Large intestine (tissue), 3 donors: ENCODE measurements at regions not wholly inside any gene's neighbourhood (a gene's known extent, or its start where the extent isn't known, plus 50 kb on each side); places are given as distances from the start of the nearest gene placed in this dataset.

ENCODE experiments used
- DNase-seq, 2 donors: peaks; one replicate each; pipeline versions ENCODE4 v3.0.0 to v3.0.0-alpha.2; 2013
- H3K27ac ChIP-seq: one replicate; pipeline ENCODE4 v1.5.1; 2013; ENCODE audit warnings: low read length
- H3K27me3 ChIP-seq: 2 replicates; pipeline ENCODE4 v1.6.1; 2013; ENCODE audit warnings: low read length; ENCODE audit not compliant: control insufficient read depth, insufficient read depth
- H3K36me3 ChIP-seq: 2 replicates; pipeline ENCODE4 v1.6.1; 2013; ENCODE audit warnings: low read length; ENCODE audit not compliant: control insufficient read depth, insufficient read depth
- H3K4me1 ChIP-seq: one replicate; pipeline ENCODE4 v1.6.1; 2013; ENCODE audit warnings: low read length; ENCODE audit not compliant: control insufficient read depth, insufficient read depth
- H3K4me3 ChIP-seq: one replicate; pipeline ENCODE4 v1.5.1; 2013; ENCODE audit warnings: low read length
- H3K9me3 ChIP-seq: one replicate; pipeline ENCODE4 v1.6.1; 2013; ENCODE audit warnings: mild to moderate bottlenecking, low read depth, low read length, moderate library complexity; ENCODE audit not compliant: control insufficient read depth
- WGBS: methylation state at CpG from one replicate; pipeline ENCODE4 v1.1.5; 2013; ENCODE audit warnings: low lambda C conversion rate; ENCODE audit not compliant: insufficient coverage; 5-methylcytosine and 5-hydroxymethylcytosine counted together

DNA sequence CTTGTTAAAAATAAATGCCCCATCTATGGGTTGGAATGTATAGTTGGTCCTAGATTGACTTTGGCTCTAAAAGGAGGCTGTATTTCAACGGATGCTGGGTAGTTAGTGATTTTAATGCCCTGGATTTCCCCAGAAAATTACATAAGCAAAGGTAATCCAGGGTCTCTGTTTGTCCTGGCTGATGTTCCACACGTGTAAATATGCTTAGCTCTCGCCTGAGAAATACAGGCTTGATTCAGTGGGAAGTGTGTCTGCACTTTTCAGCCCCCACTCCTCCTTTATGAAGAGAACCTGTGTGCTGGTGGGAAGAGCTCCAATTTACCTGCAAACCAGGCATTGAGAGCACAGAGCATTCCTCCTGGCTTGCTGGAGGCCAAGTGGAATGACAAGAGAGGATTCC, 294.6 kb upstream of the CLINT1 start:
- DNase-seq = no peak

DNA sequence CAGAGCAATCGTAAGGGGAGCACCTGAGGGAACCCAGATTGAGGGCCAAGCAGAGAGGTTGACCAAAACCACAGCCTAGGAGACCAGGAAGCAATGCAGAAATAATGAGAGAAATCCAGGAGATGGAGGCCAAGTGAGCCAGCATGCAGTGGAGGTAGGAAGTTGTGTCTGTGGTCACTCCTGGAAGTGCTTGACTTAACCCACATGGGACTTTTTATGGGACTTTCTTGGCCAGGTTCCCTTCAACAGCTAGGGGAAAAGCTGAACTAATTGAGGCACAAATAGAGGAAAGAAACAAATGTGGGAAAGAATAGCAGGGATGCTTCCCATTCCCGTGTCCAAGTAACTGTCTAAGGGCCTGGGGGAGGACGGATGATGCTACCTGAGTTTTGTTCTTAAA, 293.2 kb upstream of the CLINT1 start:
- H3K4me3 ChIP-seq = no peak overlapping the region
- no peaks in the 10 kb centered on the region for H3K36me3 ChIP-seq
- DNase-seq = no peak
- no peaks in the 10 kb centered on the region for H3K9me3 ChIP-seq
- no CpG with 5 or more reads among the region's 3 CpGs for WGBS
- peaks cover 4% of the 10 kb centered on the region for H3K27me3 ChIP-seq
- H3K27ac ChIP-seq = no peak overlapping the region
- no peaks in the 10 kb centered on the region for H3K4me1 ChIP-seq

More for the DNA sequence above, 294.6 kb upstream of the CLINT1 start:
- Histone ChIP-seq H3K9me3 (no peaks in the 10 kb centered on the region), H3K4me1 (no peaks in the 10 kb centered on the region), H3K4me3 (no peak overlapping the region), H3K27ac (no peak overlapping the region), H3K27me3 (peaks cover 4% of the 10 kb centered on the region), H3K36me3 (no peaks in the 10 kb centered on the region)
- no CpG with 5 or more reads among the region's 3 CpGs for WGBS

DNA sequence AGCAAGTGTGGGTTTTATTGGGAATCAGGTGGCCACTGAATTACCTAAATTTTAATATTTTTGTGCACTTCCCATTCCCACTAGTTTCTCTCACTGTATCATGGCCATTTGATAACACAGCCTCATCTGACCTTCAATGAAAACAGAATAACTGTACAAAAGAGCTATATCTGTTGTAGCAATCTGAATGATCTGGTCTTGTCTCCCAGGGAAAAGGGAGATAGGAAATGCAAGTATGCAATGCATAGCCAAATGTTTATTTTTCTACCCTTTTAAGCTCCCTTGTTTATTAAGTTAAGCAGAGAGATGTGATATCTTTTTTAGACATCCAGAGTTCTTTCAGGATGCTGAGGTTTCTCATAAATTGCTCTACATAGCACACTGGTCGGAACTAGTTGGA, 288.3 kb upstream of the CLINT1 start:
- H3K9me3 ChIP-seq = no peaks in the 10 kb centered on the region
- H3K4me1 ChIP-seq = no peaks in the 10 kb centered on the region
- no peak overlapping the region for H3K4me3 ChIP-seq
- no CpG with 5 or more reads among the region's 1 CpG for WGBS
- no peaks in the 10 kb centered on the region for H3K36me3 ChIP-seq
- peaks cover 2% of the 10 kb centered on the region for H3K27me3 ChIP-seq
- no peak overlapping the region for H3K27ac ChIP-seq
- no peak for DNase-seq

DNA sequence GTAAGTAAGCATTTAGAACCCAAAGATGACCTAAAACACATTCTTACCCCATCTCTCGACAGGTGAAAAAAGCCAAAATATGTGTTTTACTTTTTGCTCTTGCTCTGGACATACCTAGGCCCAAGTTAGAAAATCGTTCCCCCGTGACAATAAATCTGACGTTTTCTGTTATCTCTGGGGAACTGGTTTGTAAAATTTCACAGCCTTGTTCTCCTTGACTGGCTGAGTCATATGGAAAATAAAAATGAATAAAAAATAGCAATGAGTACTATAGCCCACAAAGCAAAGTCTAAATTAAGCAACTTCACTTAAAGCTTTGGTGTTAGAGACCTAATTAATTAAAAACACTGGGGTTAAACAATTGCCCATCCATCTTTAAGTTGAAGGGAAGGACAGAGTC, 286.9 kb upstream of the CLINT1 start:
- WGBS = no CpG with 5 or more reads among the region's 4 CpGs
- Histone ChIP-seq H3K36me3 (no peaks in the 10 kb centered on the region), H3K4me3 (no peak overlapping the region), H3K4me1 (no peaks in the 10 kb centered on the region), H3K27ac (no peak overlapping the region), H3K9me3 (no peaks in the 10 kb centered on the region), H3K27me3 (peaks cover 2% of the 10 kb centered on the region)
- no peak for DNase-seq

DNA sequence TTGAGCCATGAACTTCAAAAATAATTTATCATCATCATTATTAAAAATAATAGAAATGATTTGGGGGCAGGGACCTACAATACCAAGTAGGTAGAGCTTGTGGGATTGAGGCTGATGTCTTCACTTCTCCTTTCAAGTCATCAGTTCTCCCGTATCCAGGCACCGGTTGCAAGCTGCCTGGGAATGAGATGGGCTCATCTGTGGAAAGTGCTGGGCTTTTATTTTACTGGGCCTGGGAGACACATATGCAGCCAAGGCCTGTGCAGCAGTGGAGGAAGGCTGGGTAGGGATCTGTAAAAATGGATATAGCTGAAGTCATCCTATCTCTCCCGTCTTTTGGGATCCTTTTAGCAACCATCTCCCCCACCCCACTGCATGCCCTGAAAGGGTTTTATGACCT, 284.1 kb upstream of the CLINT1 start:
- Histone ChIP-seq H3K36me3 (no peaks in the 10 kb centered on the region), H3K9me3 (no peaks in the 10 kb centered on the region), H3K27ac (no peak overlapping the region), H3K27me3 (no peaks in the 10 kb centered on the region), H3K4me1 (no peaks in the 10 kb centered on the region), H3K4me3 (no peak overlapping the region)
- DNase-seq = no peak
- WGBS = no CpG with 5 or more reads among the region's 3 CpGs

DNA sequence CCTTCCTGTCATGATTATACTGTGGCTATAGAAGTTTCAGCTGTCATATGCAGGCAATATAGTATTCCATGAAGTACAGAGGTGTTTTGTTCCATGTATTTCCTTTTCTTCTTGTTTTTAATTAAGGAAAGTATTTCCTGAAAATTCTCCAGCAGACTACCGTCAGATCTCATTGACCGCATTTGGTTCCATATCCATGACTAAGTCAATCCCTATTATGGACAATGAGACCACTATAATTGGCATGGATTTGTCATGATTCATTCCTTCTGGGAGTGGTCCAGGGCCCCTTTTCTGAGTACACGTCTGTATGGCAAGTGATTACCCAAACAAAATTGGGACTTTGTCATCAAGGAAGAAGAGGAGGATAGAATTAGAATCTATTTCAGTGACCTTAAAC, 283.2 kb upstream of the CLINT1 start:
- no peak overlapping the region for H3K27ac ChIP-seq
- no peaks in the 10 kb centered on the region for H3K9me3 ChIP-seq
- no peak for DNase-seq
- H3K27me3 ChIP-seq = no peaks in the 10 kb centered on the region
- no peaks in the 10 kb centered on the region for H3K4me1 ChIP-seq
- no peaks in the 10 kb centered on the region for H3K36me3 ChIP-seq
- H3K4me3 ChIP-seq = no peak overlapping the region
- 85% methylated on average over 3 of the region's 3 CpGs for WGBS

DNA sequence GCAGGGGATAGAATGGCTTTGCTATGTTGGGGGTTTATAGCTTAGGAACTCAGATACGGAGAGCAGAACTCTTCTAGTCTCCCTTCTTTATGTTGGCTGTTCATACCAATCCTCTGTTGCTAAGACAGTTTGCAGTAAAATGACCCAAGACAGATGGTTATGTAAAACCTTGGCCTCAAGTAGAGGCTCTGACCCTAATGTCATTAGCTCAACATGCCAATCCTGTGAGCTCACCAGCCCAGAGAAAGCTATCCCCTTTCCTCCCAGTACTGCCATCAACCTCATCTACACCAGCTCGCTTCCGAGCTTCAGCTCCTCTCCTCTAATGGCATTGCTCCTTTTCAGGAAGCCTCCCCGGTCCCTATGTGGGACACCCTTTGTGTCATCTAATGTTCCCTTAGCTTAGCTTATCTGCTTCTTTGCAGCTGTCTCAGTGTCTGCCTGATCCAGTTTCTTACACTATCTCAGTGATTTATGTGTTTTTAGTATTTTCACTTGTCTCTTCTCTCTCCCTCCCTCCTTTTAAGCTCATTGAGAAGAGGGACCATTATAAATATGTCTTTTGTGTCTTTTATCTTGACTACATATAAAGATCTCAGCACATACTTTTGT, 281.3 kb upstream of the CLINT1 start:
- H3K4me1 ChIP-seq = no peaks in the 10 kb centered on the region
- no peaks in the 10 kb centered on the region for H3K27me3 ChIP-seq
- no CpG with 5 or more reads among the region's 4 CpGs for WGBS
- no peak for DNase-seq
- no peaks in the 10 kb centered on the region for H3K9me3 ChIP-seq
- H3K36me3 ChIP-seq = no peaks in the 10 kb centered on the region
- no peak overlapping the region for H3K4me3 ChIP-seq
- no peak overlapping the region for H3K27ac ChIP-seq

GRCh38 chr5:158139161-158139560, 280.2 kb upstream of the CLINT1 start:
- H3K4me1 ChIP-seq = no peaks in the 10 kb centered on the region
- H3K4me3 ChIP-seq = no peak overlapping the region
- no peak overlapping the region for H3K27ac ChIP-seq
- no peaks in the 10 kb centered on the region for H3K9me3 ChIP-seq
- H3K36me3 ChIP-seq = no peaks in the 10 kb centered on the region
- DNase-seq = no peak
- WGBS = no CpG with 5 or more reads among the region's 4 CpGs
- H3K27me3 ChIP-seq = no peaks in the 10 kb centered on the region

GRCh38 chr5:158135682-158136179, 276.8 kb upstream of the CLINT1 start:
- Histone ChIP-seq H3K4me1 (no peaks in the 10 kb centered on the region), H3K36me3 (no peaks in the 10 kb centered on the region), H3K4me3 (no peak overlapping the region), H3K27me3 (no peaks in the 10 kb centered on the region), H3K27ac (no peak overlapping the region), H3K9me3 (no peaks in the 10 kb centered on the region)
- WGBS = no CpG with 5 or more reads among the region's 4 CpGs
- DNase-seq = no peak

- H3K27ac ChIP-seq = no peak overlapping the region
- no peaks in the 10 kb centered on the region for H3K4me1 ChIP-seq
- WGBS = 83% methylated on average over 1 of the region's 1 CpG
- no peaks in the 10 kb centered on the region for H3K9me3 ChIP-seq
- H3K36me3 ChIP-seq = no peaks in the 10 kb centered on the region
- DNase-seq = no peak
- no peak overlapping the region for H3K4me3 ChIP-seq
- no peaks in the 10 kb centered on the region for H3K27me3 ChIP-seq
These were observed 274.4 kb upstream of the CLINT1 start for GRCh38 chr5:158133369-158133768.

- Histone ChIP-seq H3K9me3 (no peaks in the 10 kb centered on the region), H3K27ac (no peak overlapping the region), H3K4me3 (no peak overlapping the region), H3K27me3 (no peaks in the 10 kb centered on the region), H3K36me3 (no peaks in the 10 kb centered on the region), H3K4me1 (no peaks in the 10 kb centered on the region)
- no peak for DNase-seq
- WGBS = 100% methylated on average over 1 of the region's 3 CpGs
These were observed 268.6 kb upstream of the CLINT1 start for GRCh38 chr5:158127536-158127935.
